ENCODE measurements at regions not wholly inside any gene's neighbourhood (a gene's known extent, or its start where the extent isn't known, plus 50 kb on each side); places are given as distances from the start of the nearest gene placed in this dataset.

DNA sequence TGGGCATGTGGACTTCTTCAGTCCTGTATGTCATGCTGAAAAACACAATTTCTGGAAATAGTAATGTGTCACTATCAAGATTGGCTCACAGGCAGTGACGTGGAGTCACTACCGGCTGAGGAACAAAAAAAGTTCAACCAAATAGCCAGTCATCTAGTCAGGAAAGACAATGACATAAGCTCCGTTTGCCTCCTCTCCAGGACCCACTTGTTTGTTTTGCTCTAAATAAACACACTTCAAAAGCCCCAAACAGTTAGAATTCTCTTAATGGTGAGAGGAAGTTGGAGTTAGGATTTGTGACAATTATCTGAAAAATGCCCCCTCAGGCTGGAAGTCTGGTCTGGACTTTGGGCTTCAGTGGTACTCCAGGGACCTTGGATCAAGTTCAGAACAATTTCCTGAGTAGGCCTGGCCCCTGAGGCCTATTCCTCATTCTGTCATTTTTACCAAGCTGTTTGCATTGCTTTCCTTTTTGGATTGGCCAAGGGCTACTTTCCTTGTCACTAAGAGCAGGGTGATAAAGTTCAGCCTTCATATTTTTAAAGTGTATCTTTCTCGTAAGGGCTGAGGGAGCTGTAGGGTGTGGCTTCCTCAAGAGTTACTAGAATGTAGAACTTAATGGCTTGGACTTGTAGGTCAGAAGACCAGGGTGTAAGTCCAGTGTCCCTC, 98.9 kb downstream of the EOMES start (continued):
- TF ChIP-seq, protein P1, sequence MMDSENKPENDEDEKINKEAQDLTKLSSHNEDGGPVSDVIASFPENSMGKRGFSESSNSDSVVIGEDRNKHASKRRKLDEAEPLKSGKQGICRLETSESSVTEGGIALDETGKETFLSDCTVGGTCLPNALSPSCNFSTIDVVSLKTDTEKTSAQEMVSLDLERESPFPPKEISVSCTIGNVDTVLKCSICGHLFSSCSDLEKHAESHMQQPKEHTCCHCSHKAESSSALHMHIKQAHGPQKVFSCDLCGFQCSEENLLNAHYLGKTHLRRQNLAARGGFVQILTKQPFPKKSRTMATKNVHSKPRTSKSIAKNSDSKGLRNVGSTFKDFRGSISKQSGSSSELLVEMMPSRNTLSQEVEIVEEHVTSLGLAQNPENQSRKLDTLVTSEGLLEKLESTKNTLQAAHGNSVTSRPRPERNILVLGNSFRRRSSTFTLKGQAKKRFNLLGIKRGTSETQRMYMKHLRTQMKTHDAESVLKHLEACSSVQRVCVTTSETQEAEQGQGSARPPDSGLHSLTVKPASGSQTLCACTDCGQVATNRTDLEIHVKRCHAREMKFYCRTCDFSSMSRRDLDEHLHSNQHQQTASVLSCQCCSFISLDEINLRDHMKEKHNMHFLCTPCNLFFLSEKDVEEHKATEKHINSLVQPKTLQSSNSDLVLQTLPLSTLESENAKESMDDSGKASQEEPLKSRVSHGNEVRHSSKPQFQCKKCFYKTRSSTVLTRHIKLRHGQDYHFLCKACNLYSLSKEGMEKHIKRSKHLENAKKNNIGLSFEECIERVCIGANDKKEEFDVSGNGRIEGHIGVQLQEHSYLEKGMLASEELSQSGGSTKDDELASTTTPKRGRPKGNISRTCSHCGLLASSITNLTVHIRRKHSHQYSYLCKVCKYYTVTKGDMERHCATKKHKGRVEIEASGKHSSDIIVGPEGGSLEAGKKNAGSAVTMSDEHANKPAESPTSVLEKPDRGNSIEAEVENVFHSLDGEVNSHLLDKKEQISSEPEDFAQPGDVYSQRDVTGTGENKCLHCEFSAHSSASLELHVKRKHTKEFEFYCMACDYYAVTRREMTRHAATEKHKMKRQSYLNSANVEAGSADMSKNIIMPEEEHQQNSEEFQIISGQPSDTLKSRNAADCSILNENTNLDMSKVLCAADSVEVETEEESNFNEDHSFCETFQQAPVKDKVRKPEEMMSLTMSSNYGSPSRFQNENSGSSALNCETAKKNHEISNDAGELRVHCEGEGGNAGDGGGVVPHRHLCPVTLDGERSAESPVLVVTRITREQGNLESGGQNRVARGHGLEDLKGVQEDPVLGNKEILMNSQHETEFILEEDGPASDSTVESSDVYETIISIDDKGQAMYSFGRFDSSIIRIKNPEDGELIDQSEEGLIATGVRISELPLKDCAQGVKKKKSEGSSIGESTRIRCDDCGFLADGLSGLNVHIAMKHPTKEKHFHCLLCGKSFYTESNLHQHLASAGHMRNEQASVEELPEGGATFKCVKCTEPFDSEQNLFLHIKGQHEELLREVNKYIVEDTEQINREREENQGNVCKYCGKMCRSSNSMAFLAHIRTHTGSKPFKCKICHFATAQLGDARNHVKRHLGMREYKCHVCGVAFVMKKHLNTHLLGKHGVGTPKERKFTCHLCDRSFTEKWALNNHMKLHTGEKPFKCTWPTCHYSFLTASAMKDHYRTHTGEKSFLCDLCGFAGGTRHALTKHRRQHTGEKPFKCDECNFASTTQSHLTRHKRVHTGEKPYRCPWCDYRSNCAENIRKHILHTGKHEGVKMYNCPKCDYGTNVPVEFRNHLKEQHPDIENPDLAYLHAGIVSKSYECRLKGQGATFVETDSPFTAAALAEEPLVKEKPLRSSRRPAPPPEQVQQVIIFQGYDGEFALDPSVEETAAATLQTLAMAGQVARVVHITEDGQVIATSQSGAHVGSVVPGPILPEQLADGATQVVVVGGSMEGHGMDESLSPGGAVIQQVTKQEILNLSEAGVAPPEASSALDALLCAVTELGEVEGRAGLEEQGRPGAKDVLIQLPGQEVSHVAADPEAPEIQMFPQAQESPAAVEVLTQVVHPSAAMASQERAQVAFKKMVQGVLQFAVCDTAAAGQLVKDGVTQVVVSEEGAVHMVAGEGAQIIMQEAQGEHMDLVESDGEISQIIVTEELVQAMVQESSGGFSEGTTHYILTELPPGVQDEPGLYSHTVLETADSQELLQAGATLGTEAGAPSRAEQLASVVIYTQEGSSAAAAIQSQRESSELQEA (CRISPR knock-in tag; IDR thresholded peaks at IDR 0.05; ENCODE audit: not compliant biosample characterization), result no peak
- TF ChIP-seq HDAC2 (CRISPR knock-in tag; IDR thresholded peaks at IDR 0.05) (peak; percentile 71; the same call in 1 of the 2 replicates), ZFAT (CRISPR knock-in tag; conservative IDR thresholded peaks at IDR 0.05) (no peak), ZKSCAN5 (CRISPR knock-in tag; IDR thresholded peaks at IDR 0.05) (no peak), KLF9 (CRISPR knock-in tag; IDR thresholded peaks at IDR 0.05; ENCODE audit: low read depth) (0 out of 2 replicates have a peak, but pooled peaks have one; percentile 77), ZNF260 (CRISPR knock-in tag; IDR thresholded peaks at IDR 0.05; ENCODE audit: borderline replicate concordance, low read depth) (no peak), TARDBP (CRISPR knock-in tag; IDR thresholded peaks at IDR 0.05) (peak; percentile 23; the same call in 1 of the 2 replicates), ZFP62 (CRISPR knock-in tag; IDR thresholded peaks at IDR 0.05) (no peak), ZNF180 (CRISPR knock-in tag; IDR thresholded peaks at IDR 0.05; ENCODE audit: borderline replicate concordance, low read depth) (no peak)
- TF ChIP-seq, protein P2, sequence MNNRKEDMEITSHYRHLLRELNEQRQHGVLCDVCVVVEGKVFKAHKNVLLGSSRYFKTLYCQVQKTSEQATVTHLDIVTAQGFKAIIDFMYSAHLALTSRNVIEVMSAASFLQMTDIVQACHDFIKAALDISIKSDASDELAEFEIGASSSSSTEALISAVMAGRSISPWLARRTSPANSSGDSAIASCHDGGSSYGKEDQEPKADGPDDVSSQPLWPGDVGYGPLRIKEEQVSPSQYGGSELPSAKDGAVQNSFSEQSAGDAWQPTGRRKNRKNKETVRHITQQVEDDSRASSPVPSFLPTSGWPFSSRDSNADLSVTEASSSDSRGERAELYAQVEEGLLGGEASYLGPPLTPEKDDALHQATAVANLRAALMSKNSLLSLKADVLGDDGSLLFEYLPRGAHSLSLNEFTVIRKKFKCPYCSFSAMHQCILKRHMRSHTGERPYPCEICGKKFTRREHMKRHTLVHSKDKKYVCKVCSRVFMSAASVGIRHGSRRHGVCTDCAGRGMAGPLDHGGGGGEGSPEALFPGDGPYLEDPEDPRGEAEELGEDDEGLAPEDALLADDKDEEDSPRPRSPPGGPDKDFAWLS (CRISPR knock-in tag; IDR thresholded peaks at IDR 0.05; ENCODE audit: borderline replicate concordance), result no peak
- TF ChIP-seq, protein P3, sequence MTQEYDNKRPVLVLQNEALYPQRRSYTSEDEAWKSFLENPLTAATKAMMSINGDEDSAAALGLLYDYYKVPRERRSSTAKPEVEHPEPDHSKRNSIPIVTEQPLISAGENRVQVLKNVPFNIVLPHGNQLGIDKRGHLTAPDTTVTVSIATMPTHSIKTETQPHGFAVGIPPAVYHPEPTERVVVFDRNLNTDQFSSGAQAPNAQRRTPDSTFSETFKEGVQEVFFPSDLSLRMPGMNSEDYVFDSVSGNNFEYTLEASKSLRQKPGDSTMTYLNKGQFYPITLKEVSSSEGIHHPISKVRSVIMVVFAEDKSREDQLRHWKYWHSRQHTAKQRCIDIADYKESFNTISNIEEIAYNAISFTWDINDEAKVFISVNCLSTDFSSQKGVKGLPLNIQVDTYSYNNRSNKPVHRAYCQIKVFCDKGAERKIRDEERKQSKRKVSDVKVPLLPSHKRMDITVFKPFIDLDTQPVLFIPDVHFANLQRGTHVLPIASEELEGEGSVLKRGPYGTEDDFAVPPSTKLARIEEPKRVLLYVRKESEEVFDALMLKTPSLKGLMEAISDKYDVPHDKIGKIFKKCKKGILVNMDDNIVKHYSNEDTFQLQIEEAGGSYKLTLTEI (CRISPR knock-in tag; conservative IDR thresholded peaks at IDR 0.05), result no peak
- TF ChIP-seq, protein P4, sequence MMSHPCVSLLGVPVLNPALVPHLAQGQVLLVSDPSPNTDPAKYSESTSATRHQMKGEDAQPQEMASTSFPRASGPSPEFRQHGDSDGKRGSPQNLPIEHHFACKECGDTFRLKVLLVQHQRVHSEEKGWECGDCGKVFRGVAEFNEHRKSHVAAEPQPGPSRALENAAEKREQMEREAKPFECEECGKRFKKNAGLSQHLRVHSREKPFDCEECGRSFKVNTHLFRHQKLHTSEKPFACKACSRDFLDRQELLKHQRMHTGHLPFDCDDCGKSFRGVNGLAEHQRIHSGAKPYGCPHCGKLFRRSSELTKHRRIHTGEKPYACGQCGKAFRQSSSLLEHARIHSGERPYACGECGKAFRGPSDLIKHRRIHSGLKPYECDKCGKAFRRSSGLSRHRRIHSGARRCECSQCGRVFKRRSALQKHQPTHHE (CRISPR knock-in tag; IDR thresholded peaks at IDR 0.05; ENCODE audit: borderline replicate concordance), result no peak
- TF ChIP-seq, protein P5, sequence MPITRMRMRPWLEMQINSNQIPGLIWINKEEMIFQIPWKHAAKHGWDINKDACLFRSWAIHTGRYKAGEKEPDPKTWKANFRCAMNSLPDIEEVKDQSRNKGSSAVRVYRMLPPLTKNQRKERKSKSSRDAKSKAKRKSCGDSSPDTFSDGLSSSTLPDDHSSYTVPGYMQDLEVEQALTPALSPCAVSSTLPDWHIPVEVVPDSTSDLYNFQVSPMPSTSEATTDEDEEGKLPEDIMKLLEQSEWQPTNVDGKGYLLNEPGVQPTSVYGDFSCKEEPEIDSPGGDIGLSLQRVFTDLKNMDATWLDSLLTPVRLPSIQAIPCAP (CRISPR knock-in tag; IDR thresholded peaks at IDR 0.05; ENCODE audit: low read depth), result no peak
